Fibroblast of mammary gland (primary cell): ENCODE measurements at regions not wholly inside any gene's neighbourhood (a gene's known extent, or its start where the extent isn't known, plus 50 kb on each side); places are given as distances from the start of the nearest gene placed in this dataset.
A peak's percentile ranks its signal among the peaks of the same experiment; 100 is the strongest.

Experiments
- DNase-seq: peaks from one replicate; pipeline ENCODE4 v3.0.0-alpha.2; 2010; ENCODE audit warnings: low read depth
- H3K4me3 ChIP-seq: 2 replicates; pipeline ENCODE4 v1.5.1; 2011; ENCODE audit warnings: low read depth, mild to moderate bottlenecking, low read length, moderate library complexity; ENCODE audit not compliant: control insufficient read depth
- TF ChIP-seq, protein P1 (sequence below): conservative IDR thresholded peaks from 2 replicates; pipeline ENCODE4 v1.5.1; 2011; ENCODE audit warnings: low read depth, low read length, inconsistent platforms; ENCODE audit not compliant: control insufficient read depth, insufficient read depth

DNA sequence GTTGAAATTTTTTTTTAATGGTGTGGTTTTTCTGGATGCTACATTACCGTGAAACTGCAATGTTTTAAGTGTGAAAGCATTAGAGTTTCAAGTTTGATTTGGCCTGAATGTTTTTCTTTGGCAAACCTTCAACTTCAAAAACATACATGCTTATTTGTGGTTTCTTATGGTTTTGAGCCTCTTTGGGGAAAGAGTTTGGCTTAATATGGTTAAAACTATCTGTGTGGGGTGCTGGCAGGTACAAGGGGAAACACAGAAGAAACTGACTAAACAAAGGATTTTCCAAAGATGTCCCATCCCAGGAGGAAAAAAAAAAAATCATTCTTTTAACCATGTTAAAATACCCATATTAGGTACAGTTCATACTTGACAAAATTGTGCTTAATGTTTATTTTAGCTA, 121.1 kb downstream of the HGF start:
- DNase-seq, result no peak
- TF ChIP-seq, protein P1, sequence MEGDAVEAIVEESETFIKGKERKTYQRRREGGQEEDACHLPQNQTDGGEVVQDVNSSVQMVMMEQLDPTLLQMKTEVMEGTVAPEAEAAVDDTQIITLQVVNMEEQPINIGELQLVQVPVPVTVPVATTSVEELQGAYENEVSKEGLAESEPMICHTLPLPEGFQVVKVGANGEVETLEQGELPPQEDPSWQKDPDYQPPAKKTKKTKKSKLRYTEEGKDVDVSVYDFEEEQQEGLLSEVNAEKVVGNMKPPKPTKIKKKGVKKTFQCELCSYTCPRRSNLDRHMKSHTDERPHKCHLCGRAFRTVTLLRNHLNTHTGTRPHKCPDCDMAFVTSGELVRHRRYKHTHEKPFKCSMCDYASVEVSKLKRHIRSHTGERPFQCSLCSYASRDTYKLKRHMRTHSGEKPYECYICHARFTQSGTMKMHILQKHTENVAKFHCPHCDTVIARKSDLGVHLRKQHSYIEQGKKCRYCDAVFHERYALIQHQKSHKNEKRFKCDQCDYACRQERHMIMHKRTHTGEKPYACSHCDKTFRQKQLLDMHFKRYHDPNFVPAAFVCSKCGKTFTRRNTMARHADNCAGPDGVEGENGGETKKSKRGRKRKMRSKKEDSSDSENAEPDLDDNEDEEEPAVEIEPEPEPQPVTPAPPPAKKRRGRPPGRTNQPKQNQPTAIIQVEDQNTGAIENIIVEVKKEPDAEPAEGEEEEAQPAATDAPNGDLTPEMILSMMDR, result no peak
- H3K4me3 ChIP-seq, result no peak overlapping the region

DNA sequence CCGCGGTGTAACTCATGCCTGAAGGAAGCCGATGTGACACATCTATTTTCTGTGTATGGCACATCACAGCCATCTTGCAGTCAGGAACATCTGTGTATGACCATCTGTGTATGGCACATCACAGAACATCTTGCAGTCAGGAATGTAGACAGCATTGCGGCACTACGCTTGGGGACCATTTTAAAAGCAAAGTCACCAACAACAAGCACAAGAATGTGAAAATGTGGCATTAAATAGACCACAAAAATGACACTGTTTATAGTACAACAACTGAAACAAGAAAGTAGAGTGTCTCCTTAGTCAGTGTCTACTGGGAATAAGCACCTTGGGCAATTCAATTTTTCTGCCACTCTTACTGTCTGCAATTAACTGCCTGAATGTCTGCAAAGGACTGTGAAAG, 124.4 kb downstream of the HGF start:
- no peak overlapping the region for H3K4me3 ChIP-seq
- TF ChIP-seq, protein P1, result no peak
- DNase-seq, result no peak

DNA sequence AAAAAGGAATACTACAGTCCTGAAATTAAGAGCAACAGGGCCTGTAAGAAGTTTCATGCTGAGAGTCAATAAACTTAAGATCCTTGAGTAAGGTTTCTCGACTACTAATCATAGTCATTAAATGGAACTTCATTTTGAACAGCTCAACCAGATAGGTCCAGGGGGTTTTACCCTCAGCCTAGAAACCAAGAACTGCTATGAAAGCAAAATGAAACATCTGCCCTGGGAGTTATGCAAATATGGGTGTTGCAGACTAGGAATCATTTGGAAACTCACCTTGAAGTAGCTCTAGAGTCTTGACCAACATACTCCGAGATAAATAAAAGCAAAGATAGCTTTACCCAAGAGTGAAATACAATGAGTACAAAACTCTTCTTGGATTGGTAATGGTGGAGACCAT, 128.0 kb downstream of the HGF start:
- DNase-seq, result no peak
- H3K4me3 ChIP-seq, result no peak overlapping the region
- TF ChIP-seq, protein P1, result no peak

DNA sequence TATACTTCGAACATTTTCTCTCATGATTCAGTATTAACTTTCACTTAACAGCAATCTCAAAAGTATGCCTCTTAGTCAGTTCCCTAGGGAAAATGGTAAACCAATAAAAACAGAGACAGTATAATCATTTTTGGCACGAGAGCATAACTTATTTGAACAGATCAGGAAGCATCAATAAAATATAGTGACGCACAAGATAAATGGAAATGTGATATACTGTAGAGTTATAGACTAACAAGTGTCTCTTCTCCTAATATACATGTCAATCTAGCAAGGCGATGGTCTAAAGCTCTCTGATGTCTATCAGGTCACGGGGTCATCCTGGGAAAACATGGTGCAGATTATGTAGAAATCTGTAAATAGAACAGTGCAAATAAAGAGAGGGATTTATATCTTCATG, 131.6 kb downstream of the HGF start:
- H3K4me3 ChIP-seq, result no peak overlapping the region
- peak; percentile 96 for DNase-seq
- TF ChIP-seq, protein P1, result no peak

DNA sequence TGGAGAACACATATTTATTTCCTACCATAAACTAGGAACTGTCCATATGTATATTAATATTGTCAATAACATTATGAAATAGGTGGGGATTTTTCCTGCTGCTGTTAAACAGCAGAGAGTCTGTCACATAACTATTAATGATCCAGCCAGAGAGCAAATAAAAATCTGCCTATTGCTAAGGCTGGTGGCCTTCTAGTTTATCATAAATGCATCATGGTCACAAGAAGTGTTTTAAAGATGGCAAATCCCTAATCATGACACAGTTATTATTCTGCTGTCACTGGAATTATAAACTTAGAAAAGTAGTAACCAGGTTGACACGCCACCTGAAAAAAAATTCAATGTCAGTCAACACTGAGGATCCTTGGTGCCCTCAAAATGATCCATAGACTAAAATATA, 132.3 kb downstream of the HGF start:
- TF ChIP-seq, protein P1, result no peak
- DNase-seq, result no peak
- no peak overlapping the region for H3K4me3 ChIP-seq

DNA sequence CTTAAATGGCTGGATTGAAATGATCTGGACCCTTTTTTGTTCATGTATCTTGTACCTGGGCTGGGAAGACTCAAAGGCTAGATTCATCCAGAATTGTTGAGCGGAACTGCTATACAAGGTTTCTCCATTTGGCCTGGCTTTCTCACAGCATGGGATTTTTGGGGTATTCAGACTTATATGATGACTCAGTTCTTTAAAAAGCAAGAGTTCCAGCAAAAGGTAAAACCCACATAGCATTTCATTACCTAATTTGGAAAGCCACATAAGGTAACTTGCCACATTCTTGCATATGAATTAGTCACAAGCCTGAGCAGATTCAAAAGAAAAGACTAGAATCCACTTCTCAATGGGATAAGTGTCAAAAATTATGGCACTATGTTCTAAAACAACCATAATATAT, 137.4 kb downstream of the HGF start:
- TF ChIP-seq, protein P1, result no peak
- no peak for DNase-seq

DNA sequence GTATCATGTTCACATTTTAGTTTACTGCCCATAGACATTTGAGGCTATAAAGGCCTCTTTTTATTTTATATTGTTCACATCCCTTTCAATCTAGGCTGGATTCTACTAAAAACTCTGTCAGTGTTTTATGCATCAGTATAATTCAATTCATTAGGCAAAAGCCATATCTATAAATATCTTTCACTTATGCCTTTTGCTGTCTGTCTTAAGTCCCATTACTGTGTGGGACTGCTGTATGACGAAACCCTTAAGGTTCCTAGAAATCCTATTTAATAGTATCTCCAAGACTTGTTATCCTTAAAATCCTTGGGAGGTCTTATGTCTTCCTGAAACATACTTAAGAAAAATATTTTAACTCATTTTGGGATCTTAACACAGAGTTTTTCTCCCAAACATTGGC, 139.2 kb downstream of the HGF start:
- DNase-seq, result no peak
- no peak overlapping the region for H3K4me3 ChIP-seq
- TF ChIP-seq, protein P1, result no peak

More for the DNA sequence above, 137.4 kb downstream of the HGF start:
- H3K4me3 ChIP-seq, result no peak overlapping the region
